NCI-H1092 treated with DMSO at 0.1 percent for 48 hours (cell line): ENCODE measurements at regions not wholly inside any gene's neighbourhood (a gene's known extent, or its start where the extent isn't known, plus 50 kb on each side); places are given as distances from the start of the nearest gene placed in this dataset.
A peak's percentile ranks its signal among the peaks of the same experiment; 100 is the strongest.
"Not testable (repeated sequence)": the region's sequence is repeated elsewhere in the genome, so short reads cannot be mapped to it uniquely, and the experiment has no call there.

Source experiments
- DNase-seq: peaks from one replicate; lab custom pipeline; 2025; lab: John Stamatoyannopoulos, UW

DNA sequence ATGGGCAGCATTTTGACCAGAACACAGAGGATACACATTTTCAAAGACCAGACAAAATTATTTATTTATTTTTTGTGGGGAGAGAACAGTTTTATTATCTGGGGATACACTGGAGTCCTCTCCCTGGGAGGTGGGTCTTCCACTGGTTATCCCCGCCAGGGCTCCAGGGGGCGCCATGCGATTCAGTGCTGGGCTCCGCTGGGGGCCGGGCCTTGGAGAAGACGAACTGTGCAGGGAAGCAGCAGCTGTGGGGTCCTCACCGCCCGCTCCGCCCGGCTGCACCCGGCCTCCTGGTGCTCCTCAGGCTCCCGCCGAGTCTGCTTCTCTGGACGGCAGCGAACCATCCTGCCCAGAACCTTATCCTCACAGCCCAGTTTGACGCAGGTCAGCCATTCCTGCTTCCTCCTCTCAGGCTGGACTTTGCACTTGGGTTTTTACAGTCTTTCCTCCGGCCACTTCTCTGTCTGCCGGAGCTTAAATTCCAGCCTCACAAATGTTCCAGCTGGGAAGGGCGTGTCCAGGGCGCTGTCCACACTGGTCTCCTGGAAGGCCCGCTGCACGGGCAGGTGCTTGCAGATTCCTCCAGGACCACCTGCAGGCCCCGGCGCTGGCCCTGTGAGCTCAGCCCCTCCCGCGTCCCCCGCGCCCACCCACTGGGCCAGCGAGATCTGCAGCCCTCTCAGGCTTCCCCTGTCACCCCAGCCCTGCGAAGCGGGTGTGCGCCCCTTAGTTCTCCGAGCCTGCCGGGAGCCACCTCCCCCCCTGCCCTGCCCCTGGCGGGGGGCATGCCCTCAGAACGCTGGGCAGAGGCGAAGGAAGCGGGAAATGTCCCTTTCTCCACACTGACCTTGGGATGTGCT lies 1830.0 kb upstream of the DEFB115 start:
- no peak for DNase-seq

- DNase-seq = no peak
These were observed 1826.9 kb upstream of the DEFB115 start for GRCh38 chr20:29430531-29430930.

- DNase-seq = not testable (repeated sequence)
These were observed 1816.7 kb upstream of the DEFB115 start for GRCh38 chr20:29440721-29441120.

GRCh38 chr20:29443206-29443781 lies 1814.2 kb upstream of the DEFB115 start:
- peak; percentile 2 for DNase-seq

GRCh38 chr20:29443819-29444218 lies 1813.6 kb upstream of the DEFB115 start:
- no peak for DNase-seq

DNA sequence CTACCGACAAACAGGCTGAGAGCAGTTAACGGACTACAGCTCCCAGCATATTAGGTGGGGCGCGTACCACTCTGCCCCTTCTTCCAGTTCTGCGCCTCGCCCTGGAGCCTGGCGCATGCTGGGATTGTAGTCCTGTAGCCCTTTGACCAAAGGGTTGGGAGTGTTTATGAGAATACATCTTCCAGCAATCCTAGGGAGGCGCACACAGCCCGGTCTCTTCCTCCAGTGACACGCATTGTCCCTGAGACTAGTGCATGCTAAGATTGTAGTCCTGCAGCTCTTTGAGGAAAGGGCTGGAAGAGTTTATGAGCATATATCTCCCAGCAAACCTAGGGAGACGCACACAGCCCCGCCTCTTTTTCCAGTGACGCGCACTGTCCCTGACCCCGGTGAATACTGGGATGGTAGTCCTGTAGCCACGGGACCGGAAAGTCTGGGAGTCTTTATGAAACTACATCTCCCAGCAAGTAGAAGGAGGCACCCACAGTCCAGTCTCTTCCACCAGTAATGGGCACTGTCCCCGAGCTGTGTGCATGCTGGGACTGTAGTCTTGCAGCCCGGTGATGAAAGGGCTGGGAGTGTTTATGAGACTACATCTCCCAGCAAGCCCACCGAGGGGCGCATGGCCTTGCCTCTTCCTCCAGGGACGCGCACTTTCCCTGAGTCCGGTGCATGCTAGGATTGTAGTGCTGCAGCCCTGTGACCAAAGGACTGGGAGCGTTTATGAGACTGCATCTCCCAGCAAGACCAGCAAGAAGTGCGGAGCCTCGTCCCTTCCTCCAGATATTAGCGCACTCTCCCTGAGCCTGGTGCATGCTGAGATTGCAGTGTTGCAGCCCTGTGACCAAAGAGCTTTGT lies 1812.2 kb upstream of the DEFB115 start:
- DNase-seq = peak; percentile 31

DNA sequence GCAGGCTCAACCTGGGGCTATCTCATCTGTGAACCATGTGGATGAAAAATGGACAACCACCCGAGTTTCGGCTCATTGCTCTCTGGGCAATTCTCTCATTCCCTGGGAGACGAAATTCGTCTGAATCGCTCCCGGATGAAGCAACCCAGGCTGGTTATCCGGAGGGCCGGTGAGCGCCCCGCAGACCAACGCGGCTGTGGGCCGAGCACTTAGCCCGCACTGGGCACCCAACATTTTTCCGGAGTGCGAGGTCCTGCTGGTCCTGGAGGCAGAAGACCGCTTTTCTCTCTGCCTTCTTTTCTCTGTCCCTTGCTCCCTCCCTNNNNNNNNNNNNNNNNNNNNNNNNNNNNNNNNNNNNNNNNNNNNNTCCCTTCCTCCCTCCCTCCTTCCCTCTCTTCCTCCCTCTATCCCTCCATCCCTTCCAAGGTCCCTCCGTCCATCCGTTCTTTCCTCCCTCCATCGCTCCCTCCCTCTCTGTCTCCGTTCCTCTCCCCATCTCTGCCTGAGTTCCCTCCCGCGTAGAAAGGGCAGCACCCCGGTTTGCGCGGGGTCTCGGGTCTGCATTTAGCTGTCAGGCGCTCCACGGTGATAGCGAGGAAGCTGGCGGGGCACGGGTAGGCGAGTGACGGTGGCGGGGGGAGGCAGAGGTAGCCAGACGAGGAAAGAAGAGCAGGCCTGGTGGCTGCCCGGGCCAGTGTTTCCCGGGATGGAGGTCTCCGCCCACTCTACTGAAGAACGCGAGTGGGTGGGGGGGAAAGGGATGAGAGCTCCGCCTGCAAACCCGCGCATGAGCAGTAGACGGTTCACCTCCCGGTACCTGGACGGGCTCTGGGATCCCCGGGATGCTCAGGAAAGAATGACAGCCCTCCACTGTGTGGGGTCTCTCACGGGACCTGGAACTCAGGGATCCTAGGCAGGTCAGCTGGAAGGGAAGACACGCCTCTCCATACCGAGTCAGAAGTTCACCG lies 1809.7 kb upstream of the DEFB115 start:
- not testable (repeated sequence) for DNase-seq

DNA sequence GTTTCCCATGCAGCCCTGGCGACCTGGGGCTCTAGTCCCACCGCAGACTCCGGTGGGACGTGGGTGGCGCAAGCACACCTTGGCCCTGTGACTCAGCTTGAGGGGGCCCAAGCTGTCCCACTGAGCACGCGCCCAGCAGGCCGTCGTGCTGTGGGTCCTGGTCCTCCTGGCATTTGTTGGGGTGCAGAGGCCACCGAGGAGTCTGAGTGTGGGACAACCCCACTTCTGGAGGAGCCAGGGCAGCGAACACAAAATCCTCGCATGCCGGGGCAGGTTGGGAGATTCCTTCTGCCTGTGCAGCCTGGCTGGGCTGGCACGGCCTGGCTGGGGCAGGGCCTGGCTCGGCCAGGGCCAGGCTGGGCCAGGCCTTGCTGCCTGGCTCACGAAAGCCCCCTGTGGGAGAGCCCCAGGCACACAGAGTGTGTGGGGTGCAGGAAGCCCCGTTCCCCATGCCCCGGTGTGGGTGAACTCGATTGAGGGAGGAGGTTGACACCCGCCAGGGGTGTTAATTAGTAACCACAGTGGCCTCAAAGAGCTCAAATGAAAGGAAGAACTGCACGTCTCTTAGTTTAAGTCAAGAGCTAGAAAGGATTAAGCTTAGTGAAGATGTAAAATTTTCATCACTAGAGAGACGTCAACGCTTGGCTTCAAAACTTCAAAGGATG lies 1808.5 kb upstream of the DEFB115 start:
- no peak for DNase-seq

DNA sequence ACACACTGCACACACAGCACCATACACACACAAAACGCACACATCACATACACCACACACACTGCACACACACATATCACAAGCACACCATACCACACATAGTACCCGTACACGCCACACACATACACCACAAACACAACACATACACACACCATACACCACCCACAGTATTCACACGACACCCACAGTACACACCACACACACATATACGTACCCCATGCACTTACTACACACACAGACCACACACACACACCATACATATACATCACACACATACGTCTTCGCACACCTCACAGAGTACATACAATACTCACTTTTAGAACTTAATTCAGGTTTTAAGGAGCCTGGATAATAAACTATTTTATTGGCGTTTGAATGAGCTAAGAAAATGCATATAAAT lies 1805.3 kb upstream of the DEFB115 start:
- no peak for DNase-seq

DNA sequence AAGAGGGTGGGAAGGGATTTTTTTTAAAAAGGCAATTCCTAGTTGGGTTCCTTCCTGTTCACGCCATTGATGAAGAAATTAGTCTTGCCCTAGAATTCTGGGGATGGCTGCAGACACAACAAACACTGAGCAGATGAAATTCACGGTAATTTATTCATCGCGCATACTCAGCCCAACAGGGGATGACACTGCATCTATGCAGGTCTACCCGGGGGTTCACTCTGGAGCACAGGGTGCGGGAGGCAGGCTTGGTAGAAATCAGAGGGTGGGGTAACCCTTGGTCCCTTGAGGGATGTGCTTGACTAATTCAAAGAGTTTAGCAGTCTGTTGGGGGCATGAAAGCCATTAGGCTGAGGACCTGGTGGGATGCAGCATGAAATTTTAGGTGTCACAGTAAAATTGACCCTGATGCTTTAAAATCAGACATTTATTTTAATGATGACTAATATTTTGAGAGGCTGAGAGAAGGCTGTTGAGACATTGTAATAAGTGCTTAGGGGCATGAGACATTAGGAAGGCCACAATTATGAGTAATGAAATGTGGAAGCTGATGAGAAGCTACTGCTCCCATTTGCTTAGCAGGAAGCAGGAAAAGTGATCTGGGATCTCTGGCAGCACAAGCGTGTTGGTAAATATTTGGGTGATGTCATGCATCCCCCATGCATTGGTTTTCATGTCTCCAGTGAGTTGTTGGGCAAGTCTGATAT lies 1800.3 kb upstream of the DEFB115 start:
- DNase-seq = not testable (repeated sequence)

DNA sequence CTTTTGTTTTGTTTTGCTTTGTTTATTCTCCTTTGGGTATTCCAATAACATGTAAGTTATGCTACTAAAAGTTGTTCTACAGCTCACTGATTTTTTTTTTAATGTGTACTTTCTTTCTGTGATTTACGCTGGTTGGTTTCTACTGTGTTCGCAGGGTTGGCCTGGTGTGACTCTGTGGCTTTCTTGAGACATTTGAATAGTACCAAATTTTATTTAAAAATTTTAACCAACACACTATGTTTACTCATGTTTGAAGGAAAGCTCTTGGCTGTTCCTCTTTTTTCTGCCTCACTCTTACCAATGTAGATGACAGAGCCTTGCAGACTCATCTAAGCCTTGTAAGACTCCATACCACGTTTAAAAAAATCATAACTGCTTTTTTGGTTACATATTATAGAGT lies 1784.9 kb upstream of the DEFB115 start:
- no peak for DNase-seq

DNA sequence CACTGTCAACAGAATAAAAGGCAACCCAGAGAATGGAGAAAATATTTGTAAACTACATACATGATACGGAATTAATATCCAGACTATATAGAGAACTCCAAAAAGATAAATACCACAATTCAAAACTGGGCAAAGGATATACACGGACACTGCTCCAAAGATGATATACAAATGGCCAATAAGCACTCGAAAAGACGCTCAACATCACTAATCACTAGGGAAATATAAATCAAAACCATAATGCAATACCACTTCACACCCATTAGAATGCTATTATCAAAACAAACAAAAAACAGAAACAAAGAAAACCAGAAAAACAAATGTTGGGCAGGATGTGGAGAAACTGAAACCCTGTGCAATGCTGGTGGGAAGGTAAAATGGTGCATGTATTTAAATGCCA lies 1764.6 kb upstream of the DEFB115 start:
- DNase-seq = not testable (repeated sequence)

DNA sequence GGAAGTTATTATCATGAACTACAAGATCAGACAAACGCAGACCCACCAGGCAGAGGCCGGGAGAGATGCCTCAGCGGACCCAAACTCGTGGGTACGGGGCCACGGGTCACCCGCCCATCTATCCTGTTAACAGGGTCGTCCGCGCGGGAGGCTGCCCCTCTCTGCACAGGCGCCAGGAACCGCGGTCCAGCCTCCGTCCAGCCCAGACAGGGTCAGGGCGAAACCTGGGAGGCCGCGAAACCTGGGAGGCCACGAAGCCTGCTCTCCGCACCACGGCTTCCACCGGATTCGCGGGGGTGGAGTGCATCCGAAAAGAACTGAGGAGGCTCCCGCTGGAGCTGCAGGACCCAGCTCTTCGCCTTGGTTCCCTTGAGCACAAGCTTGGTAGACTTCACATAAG lies 1760.7 kb upstream of the DEFB115 start:
- DNase-seq = not testable (repeated sequence)

DNA sequence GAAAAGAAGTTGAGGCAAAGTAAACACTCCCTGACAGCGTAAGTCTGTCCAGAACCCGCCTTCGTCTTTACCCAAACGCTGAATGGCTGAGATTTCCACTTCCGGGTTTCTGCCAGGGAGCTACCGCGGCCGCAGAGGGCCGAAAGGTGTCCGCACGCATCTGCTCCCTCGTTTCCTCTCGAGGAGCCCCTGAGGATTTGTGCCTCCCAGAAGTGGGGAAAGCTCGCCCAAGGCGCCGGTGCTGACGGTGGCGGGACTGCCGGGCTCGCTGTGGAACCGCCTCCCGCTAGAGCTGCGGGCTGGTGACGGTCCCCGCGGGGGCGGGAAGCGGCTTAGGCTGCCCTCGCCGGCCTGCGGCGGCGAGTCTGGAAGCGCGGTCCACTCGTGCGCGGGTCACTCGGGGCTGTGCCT lies 1760.2 kb upstream of the DEFB115 start:
- DNase-seq = peak; percentile 19

DNA sequence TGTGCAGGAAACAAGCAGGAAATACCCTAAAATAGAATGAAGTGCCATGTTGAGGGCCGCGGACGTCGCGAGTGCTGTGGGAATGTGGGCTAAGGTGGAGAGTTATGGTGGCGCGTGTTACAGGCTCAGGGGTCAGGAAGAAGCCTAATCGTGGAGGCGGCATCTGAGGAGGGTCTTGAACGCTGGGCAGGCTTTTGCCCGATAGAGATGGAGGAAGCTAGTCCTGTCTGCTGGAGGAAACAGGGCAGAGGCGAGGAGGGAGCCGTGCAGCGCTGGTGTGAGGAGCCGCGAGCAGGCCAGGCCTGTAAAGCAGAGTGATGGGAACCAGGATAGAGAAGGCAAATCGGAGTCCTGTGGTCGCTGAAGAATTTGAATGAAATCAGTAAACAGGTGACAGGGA lies 1759.8 kb upstream of the DEFB115 start:
- DNase-seq = not testable (repeated sequence)

DNA sequence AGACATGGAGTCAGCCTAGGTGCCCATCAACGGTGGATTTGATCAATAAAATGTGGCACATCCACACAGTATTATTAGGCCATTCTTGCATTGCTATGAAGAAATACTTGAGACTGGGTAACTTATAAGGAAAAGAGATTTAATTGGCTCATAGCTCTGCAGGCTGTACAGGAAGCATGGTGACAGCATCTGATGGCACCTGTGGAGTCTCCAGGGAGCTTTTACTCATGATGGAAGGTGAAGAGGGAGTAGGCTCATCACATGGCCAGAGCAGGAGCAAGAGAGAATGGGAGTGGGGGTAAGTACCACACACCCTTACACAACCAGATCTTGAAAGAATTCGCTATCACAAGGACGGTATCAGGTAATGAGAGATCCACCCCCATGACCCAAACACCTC lies 1756.7 kb upstream of the DEFB115 start:
- DNase-seq = not testable (repeated sequence)

DNA sequence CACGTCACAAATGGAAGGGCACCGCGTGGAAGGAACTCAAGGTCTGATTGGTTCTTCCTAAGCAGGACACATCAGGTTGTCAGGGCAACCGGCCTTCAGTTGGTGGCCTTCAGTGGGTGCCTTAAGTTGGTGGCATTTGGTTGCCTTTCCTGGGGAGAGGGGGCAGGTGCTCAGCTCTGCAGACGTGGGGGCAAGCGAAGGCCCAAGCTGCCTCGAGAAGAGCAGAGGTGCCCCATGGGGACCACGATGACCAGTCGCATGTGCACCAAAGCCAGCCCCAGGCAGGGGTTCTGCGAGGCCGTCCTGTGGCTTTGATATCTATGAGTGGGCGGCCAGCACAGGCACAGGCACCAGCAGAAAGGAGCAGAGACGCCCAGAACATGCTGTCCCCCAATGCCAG lies 1742.8 kb upstream of the DEFB115 start:
- not testable (repeated sequence) for DNase-seq

- DNase-seq = not testable (repeated sequence)
These were observed 1740.6 kb upstream of the DEFB115 start for GRCh38 chr20:29516847-29517246.

GRCh38 chr20:29519610-29520241 lies 1737.7 kb upstream of the DEFB115 start:
- not testable (repeated sequence) for DNase-seq
